ENCODE measurements at regions not wholly inside any gene's neighbourhood (a gene's known extent, or its start where the extent isn't known, plus 50 kb on each side); places are given as distances from the start of the nearest gene placed in this dataset.
"Not testable (repeated sequence)": the region's sequence is repeated elsewhere in the genome, so short reads cannot be mapped to it uniquely, and the experiment has no call there.

DNA sequence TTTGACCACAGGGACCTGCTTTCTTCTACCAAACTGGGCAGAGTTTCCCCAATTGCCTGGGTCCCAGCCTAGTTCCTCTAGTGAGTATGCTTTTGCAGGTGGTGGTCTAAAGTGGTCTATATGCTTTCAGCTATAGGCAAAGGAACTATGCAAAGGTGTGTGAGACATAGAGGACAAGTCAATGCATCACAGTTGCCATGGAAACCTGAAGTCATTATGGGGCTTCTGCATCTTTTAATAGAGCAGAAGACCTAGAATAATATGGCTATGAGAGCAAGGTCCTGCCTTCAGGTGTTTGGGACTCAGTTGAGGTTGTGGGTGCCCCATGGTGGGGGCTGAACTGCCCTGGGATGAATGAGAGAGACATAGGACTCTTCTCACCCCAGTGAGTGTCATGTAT lies 92.1 kb upstream of the RAB40AL start:
- Histone ChIP-seq H3K4me3 (no peak overlapping the region), H3K27ac (no peak overlapping the region), H3K4me1 (no peaks in the 10 kb centered on the region), H3K9me3 (no peaks in the 10 kb centered on the region), H3K36me3 (peaks cover 0 to 14% of the 10 kb centered on the region in 2 donors), H3K27me3 (no peaks in the 10 kb centered on the region)
- ATAC-seq = no peak
- TF ChIP-seq EP300 (IDR thresholded peaks at IDR 0.05) (no peak), POLR2A (IDR thresholded peaks at IDR 0.05) (no peak), POLR2AphosphoS5 (IDR thresholded peaks at IDR 0.05) (no peak)
- TF ChIP-seq, protein P1, sequence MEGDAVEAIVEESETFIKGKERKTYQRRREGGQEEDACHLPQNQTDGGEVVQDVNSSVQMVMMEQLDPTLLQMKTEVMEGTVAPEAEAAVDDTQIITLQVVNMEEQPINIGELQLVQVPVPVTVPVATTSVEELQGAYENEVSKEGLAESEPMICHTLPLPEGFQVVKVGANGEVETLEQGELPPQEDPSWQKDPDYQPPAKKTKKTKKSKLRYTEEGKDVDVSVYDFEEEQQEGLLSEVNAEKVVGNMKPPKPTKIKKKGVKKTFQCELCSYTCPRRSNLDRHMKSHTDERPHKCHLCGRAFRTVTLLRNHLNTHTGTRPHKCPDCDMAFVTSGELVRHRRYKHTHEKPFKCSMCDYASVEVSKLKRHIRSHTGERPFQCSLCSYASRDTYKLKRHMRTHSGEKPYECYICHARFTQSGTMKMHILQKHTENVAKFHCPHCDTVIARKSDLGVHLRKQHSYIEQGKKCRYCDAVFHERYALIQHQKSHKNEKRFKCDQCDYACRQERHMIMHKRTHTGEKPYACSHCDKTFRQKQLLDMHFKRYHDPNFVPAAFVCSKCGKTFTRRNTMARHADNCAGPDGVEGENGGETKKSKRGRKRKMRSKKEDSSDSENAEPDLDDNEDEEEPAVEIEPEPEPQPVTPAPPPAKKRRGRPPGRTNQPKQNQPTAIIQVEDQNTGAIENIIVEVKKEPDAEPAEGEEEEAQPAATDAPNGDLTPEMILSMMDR (IDR thresholded peaks at IDR 0.05) = no peak

DNA sequence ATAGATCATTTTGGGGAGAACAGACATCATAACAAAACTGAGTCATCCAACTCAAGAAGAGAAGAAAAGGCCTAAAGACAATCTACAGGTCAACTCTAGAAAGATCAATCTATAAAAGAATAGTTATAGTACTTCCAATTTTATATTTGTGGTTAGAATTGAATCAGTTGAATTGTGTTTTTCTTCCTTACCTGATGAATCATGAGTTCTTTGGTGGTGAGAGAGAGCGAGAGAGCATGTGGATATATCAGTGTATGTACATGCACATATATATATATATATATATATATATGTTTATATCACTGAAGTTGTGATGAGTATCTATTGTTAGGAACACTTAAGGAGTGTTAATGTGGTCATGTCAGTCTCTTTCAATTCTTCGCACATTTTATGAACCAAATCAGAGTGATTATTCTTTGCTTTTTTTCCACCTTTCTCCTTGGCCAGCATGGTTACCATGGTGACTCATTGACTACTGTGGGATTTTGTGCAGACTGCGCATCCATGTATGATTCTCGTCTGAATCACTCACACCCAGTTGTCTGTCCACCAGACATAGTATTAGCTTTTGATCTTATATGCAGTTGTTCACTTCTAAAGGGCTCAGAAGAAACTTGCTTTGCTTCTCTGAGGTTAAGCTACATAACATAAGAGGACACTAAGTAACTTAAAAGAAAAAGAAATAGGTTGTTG lies 90.4 kb upstream of the RAB40AL start:
- Histone ChIP-seq H3K4me3 (no peak overlapping the region), H3K4me1 (no peaks in the 10 kb centered on the region), H3K27ac (no peak overlapping the region), H3K36me3 (peaks cover 0 to 11% of the 10 kb centered on the region in 2 donors), H3K27me3 (no peaks in the 10 kb centered on the region), H3K9me3 (no peaks in the 10 kb centered on the region)
- ATAC-seq = no peak
- TF ChIP-seq POLR2AphosphoS5 (IDR thresholded peaks at IDR 0.05) (no peak), POLR2A (IDR thresholded peaks at IDR 0.05) (no peak), EP300 (IDR thresholded peaks at IDR 0.05) (no peak)
- TF ChIP-seq, protein P1 (IDR thresholded peaks at IDR 0.05) = no peak
- 69% methylated on average over 3 of the region's 4 CpGs; no CpG with 5 or more reads in 1 of the 2 donors for WGBS, 2 donors (ENCODE audit: low coverage in 1 of 2)

DNA sequence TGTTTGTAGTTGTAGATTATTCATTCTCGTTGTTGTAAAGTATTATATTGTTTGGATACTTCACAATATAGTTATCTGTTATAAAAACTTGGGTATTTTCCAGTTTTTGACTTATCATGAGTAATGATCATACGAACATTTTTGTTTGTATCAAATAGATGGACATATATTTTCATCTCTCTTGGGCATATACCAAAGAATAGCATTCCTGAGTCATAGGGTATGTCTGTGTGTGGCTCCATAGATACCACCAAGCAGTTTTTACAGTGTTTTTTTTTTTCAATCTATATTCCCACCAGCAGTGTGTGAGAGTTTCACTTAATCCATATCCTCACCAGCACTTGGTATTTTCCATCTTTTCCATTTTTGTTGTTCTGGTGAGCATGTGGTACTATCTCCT lies 89.7 kb upstream of the RAB40AL start:
- H3K27me3 ChIP-seq = no peaks in the 10 kb centered on the region
- WGBS, 2 donors (ENCODE audit: low coverage in 1 of 2) = 54 to 78% methylated on average over 2 of the region's 2 CpGs
- H3K4me1 ChIP-seq = no peaks in the 10 kb centered on the region
- H3K27ac ChIP-seq = no peak overlapping the region
- no peaks in the 10 kb centered on the region for H3K9me3 ChIP-seq
- H3K4me3 ChIP-seq = no peak overlapping the region
- peaks cover 0 to 8% of the 10 kb centered on the region in 2 donors for H3K36me3 ChIP-seq
- ATAC-seq = no peak
- TF ChIP-seq POLR2AphosphoS5 (IDR thresholded peaks at IDR 0.05) = no peak
- TF ChIP-seq EP300 (IDR thresholded peaks at IDR 0.05) = no peak
- TF ChIP-seq, protein P1 (IDR thresholded peaks at IDR 0.05) = no peak
- no peak for TF ChIP-seq POLR2A (IDR thresholded peaks at IDR 0.05)

DNA sequence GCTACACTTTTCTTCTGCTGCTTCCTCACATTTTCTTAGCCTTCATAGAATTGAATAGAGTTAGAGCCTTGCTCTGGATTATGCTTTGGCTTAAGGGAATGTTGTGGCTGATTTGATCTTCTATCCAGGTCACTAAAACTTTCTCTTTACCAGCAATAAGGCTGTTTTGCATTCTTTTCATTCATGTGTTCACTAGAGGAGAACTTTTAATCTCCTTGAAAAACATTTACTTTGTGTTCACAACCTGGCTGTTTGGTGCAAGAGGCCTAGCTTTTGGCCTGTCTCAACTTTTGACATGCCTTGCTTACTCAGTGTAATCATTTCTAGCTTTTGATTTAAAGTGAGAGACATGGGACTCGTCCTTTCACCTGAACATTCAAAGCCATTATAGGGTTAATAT lies 87.7 kb upstream of the RAB40AL start:
- ATAC-seq = no peak
- H3K9me3 ChIP-seq = no peaks in the 10 kb centered on the region
- WGBS, 2 donors (ENCODE audit: low coverage in 1 of 2) = 85 to 100% methylated on average over 1 of the region's 1 CpG

DNA sequence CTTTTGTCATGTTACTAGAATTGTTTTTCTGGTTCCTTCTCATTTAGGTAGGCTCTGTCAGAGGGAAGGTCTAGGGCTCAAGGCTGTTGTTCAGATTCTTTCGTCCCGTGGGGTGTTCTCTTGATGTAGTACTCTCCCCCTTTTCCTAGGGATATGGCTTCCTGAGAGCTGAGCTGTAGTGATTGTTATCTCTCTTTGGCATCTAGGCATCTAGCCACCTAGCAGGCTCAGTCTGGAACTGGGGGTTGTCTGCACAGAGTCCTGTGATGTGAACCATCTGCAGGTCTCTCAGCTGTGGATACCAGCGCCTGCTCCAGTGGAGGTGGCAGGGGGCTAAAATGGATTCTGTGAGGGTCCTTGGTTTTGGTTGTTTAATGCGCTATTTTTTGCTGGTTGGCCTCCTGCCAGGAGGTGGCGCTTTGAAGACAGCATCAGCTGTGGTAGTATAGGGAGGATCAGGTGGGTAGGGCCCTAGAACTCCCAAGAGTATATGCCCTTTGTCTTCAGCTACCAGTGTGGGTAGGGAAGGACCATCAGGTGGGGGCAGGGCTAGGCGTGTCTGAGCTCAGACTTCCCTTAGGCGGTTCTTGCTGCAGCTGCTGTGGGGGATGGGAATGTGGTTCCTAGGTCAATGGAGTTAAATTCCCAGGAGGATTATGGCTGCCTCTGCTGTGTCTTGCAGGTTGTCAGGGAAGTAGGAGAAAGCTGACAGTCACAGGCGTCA lies 78.1 kb upstream of the RAB40AL start:
- not testable (repeated sequence) for H3K27me3 ChIP-seq, H3K4me1 ChIP-seq, H3K36me3 ChIP-seq, H3K27ac ChIP-seq, ATAC-seq, H3K4me3 ChIP-seq, H3K9me3 ChIP-seq
- WGBS, 2 donors (ENCODE audit: low coverage in 1 of 2) = 67 to 70% methylated on average over 1 to 2 of the region's 8 CpGs

More for the DNA sequence above, 87.7 kb upstream of the RAB40AL start:
- no peak for TF ChIP-seq POLR2A (IDR thresholded peaks at IDR 0.05)
- Histone ChIP-seq H3K4me1 (no peaks in the 10 kb centered on the region), H3K27ac (no peak overlapping the region), H3K36me3 (peaks cover 0 to 6% of the 10 kb centered on the region in 2 donors), H3K4me3 (no peak overlapping the region), H3K27me3 (no peaks in the 10 kb centered on the region)

DNA sequence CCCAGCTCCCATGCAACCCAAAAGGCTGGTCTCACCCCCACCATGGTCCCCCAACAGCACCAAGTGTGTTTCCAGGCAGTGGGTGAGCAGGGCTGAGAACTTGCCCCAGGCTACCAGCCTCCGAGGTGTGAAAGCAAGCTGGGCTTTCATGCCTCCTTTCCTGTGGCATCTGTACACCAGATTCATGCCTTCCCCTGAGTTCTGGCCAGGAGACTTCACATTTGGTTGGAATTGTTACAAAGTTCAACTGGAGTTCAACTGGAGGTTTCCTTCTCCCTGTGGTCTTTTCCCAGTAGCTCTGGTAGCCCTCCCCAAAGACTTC lies 77.6 kb upstream of the RAB40AL start:
- no peaks in the 10 kb centered on the region for H3K27me3 ChIP-seq
- no peak for ATAC-seq
- no peaks in the 10 kb centered on the region for H3K9me3 ChIP-seq
- no peaks in the 10 kb centered on the region for H3K4me1 ChIP-seq
- TF ChIP-seq, protein P1 (IDR thresholded peaks at IDR 0.05) = no peak
- TF ChIP-seq POLR2AphosphoS5 (IDR thresholded peaks at IDR 0.05) (no peak), EP300 (IDR thresholded peaks at IDR 0.05) (no peak), POLR2A (IDR thresholded peaks at IDR 0.05) (no peak)
- WGBS, 2 donors (ENCODE audit: low coverage in 1 of 2) = no CpG with 5 or more reads among the region's 1 CpG
- no peak overlapping the region for H3K27ac ChIP-seq
- no peak overlapping the region for H3K4me3 ChIP-seq
- H3K36me3 ChIP-seq = no peaks in the 10 kb centered on the region
